B cell (primary cell): ENCODE measurements at regions not wholly inside any gene's neighbourhood (a gene's known extent, or its start where the extent isn't known, plus 50 kb on each side); places are given as distances from the start of the nearest gene placed in this dataset.

Experiments used
- EZH2 ChIP-seq: IDR thresholded peaks from 2 replicates; pipeline ENCODE4 v1.6.1; 2012; ENCODE audit warnings: borderline replicate concordance, low read depth, mild to moderate bottlenecking, moderate library complexity, low read length; ENCODE audit not compliant: insufficient read depth, poor library complexity, severe bottlenecking
- TF ChIP-seq, protein P1 (sequence below): fragments of 200-600 bp; IDR thresholded peaks from one replicate; pipeline ENCODE4 v1.8.0; 2022; ENCODE audit warnings: antibody characterized with exemption, mild to moderate bottlenecking

DNA sequence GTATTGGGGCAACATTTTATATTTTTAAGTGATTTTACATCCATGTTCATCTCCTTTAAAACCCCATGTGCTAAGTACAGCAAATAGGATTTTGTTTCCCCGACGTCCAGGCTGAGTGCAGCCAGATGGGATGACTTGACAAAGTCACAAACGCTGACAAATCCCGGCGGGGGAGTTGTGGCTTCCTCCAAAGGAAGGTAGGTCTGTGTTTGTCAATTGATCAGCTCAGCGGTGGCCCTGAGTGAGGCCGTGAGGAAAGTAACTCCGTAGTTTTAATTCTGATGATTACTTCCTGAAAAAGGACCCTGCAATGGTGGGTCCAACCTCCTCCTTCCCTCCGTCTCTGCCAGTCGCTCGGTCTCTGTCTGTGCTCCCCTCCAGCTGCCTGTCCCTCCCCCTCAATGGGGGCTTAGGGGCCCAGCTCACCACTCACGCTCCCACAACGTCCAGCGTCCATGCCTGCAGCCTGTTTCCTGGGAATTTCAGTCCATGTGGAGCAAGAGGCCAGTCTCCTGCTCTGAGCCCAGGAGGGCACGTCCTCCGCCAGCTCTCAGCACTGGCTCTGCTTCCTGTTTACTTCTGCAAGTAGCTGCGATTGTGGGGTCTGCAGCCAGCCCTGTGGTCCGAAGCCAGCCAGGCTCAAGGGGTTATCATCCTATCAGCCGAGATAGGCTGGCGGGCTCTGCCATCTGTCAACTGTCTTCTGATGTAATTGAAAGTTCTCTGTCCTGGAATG, 209.4 kb upstream of the FOXF1 start:
- TF ChIP-seq EZH2, result no peak
- TF ChIP-seq, protein P1, sequence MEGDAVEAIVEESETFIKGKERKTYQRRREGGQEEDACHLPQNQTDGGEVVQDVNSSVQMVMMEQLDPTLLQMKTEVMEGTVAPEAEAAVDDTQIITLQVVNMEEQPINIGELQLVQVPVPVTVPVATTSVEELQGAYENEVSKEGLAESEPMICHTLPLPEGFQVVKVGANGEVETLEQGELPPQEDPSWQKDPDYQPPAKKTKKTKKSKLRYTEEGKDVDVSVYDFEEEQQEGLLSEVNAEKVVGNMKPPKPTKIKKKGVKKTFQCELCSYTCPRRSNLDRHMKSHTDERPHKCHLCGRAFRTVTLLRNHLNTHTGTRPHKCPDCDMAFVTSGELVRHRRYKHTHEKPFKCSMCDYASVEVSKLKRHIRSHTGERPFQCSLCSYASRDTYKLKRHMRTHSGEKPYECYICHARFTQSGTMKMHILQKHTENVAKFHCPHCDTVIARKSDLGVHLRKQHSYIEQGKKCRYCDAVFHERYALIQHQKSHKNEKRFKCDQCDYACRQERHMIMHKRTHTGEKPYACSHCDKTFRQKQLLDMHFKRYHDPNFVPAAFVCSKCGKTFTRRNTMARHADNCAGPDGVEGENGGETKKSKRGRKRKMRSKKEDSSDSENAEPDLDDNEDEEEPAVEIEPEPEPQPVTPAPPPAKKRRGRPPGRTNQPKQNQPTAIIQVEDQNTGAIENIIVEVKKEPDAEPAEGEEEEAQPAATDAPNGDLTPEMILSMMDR, result no peak
